Gastrocnemius medialis (tissue), 4 donors: ENCODE measurements at regions not wholly inside any gene's neighbourhood (a gene's known extent, or its start where the extent isn't known, plus 50 kb on each side); places are given as distances from the start of the nearest gene placed in this dataset.

Experiments
- CTCF ChIP-seq, 5 experiments: fragments of 450-650 bp in 3 of 5; fragments of 200-600 bp in 2 of 5; sonication (generic) in 2 of 5; IDR thresholded peaks in 4 of 5; conservative IDR thresholded peaks in 1 of 5; 1 replicate in 4 of 5; 2 replicates in 1 of 5; pipeline ENCODE4 v1.5.1; 2016 to 2019; ENCODE audit warnings: antibody characterized with exemption in 5 of 5, mild to moderate bottlenecking in 3 of 5, moderate library complexity in 3 of 5
- POLR2A ChIP-seq, 2 donors: fragments of 450-650 bp; IDR thresholded peaks; one replicate each; pipeline ENCODE4 v1.6.1; 2017; ENCODE audit warnings: antibody characterized with exemption in 2 of 2, mild to moderate bottlenecking in 2 of 2, moderate library complexity in 2 of 2

GRCh38 chr7:113752689-113753088 is 166.1 kb downstream of the PPP1R3A start:
- TF ChIP-seq CTCF (IDR thresholded peaks at IDR 0.05 in 4 of 5, conservative IDR thresholded peaks at IDR 0.05 in 1 of 5): no peak
- no peak for TF ChIP-seq POLR2A (IDR thresholded peaks at IDR 0.05)
